ENCODE measurements at regions not wholly inside any gene's neighbourhood (a gene's known extent, or its start where the extent isn't known, plus 50 kb on each side); places are given as distances from the start of the nearest gene placed in this dataset.

GRCh38 chr16:62700426-62701294 is 664.4 kb upstream of the CDH8 start:
- no peak for TF ChIP-seq EZH2phosphoT487 (IDR thresholded peaks at IDR 0.05; ENCODE audit: low read length)
- TF ChIP-seq CTCF (IDR thresholded peaks at IDR 0.05; ENCODE audit: low read length) = no peak
- no peak for TF ChIP-seq EZH2 (optimal IDR thresholded peaks at IDR 0.05; ENCODE audit: low read depth, low read length)
